Ectodermal cell (in vitro differentiated cells): ENCODE measurements at regions not wholly inside any gene's neighbourhood (a gene's known extent, or its start where the extent isn't known, plus 50 kb on each side); places are given as distances from the start of the nearest gene placed in this dataset.

Experiments used
- H3K27ac ChIP-seq: 2 replicates; pipeline ENCODE4 v1.7.0; 2013; ENCODE audit warnings: mild to moderate bottlenecking, low read depth, low read length; ENCODE audit not compliant: insufficient read depth, poor library complexity, severe bottlenecking
- H3K27me3 ChIP-seq: 2 replicates; pipeline ENCODE4 v1.7.0; 2013; ENCODE audit warnings: mild to moderate bottlenecking, low read length; ENCODE audit not compliant: insufficient read depth, control insufficient read depth, poor library complexity, severe bottlenecking
- H3K36me3 ChIP-seq: one replicate; pipeline ENCODE4 v1.7.0; 2013; ENCODE audit warnings: low read length; ENCODE audit not compliant: control insufficient read depth, insufficient read depth
- H3K4me1 ChIP-seq: one replicate; pipeline ENCODE4 v1.7.0; 2013; ENCODE audit warnings: low read length; ENCODE audit not compliant: control insufficient read depth, insufficient read depth
- H3K4me3 ChIP-seq: 2 replicates; pipeline ENCODE4 v1.7.0; 2013; ENCODE audit warnings: low read depth, low read length, control low read depth; ENCODE audit not compliant: insufficient read depth
- H3K9me3 ChIP-seq: 2 replicates; pipeline ENCODE4 v1.7.0; 2013; ENCODE audit warnings: mild to moderate bottlenecking, low read length, moderate library complexity; ENCODE audit not compliant: control insufficient read depth
- WGBS, 2 experiments: methylation state at CpG; one replicate each; pipeline ENCODE4 v1.1.7; 2013; ENCODE audit warnings: missing lambda C conversion rate in 2 of 2; 5-methylcytosine and 5-hydroxymethylcytosine counted together

GRCh38 chr2:53259395-53260009 is 508.1 kb upstream of the CHAC2 start:
- no peaks in the 10 kb centered on the region for H3K27me3 ChIP-seq
- no peaks in the 10 kb centered on the region for H3K4me1 ChIP-seq
- H3K27ac ChIP-seq: no peak overlapping the region
- 96 to 97% methylated on average over 29 of the region's 29 CpGs for WGBS, 2 experiments
- no peaks in the 10 kb centered on the region for H3K9me3 ChIP-seq
- H3K4me3 ChIP-seq: no peak overlapping the region
- H3K36me3 ChIP-seq: no peaks in the 10 kb centered on the region

- no peaks in the 10 kb centered on the region for H3K27me3 ChIP-seq
- no peaks in the 10 kb centered on the region for H3K36me3 ChIP-seq
- WGBS, 2 experiments: 94 to 95% methylated on average over 3 of the region's 3 CpGs
- no peak overlapping the region for H3K4me3 ChIP-seq
- no peak overlapping the region for H3K27ac ChIP-seq
- H3K9me3 ChIP-seq: no peaks in the 10 kb centered on the region
- no peaks in the 10 kb centered on the region for H3K4me1 ChIP-seq
These were observed 510.3 kb upstream of the CHAC2 start for GRCh38 chr2:53257287-53257686.

- Histone ChIP-seq H3K4me3 (no peak overlapping the region), H3K27me3 (no peaks in the 10 kb centered on the region), H3K4me1 (no peaks in the 10 kb centered on the region), H3K9me3 (no peaks in the 10 kb centered on the region), H3K36me3 (no peaks in the 10 kb centered on the region), H3K27ac (no peak overlapping the region)
- 93 to 96% methylated on average over 2 of the region's 2 CpGs for WGBS, 2 experiments
These were observed 514.4 kb upstream of the CHAC2 start for GRCh38 chr2:53253244-53253643.

- WGBS, 2 experiments: 67 to 88% methylated on average over 1 of the region's 1 CpG
- H3K27ac ChIP-seq: no peak overlapping the region
- H3K36me3 ChIP-seq: no peaks in the 10 kb centered on the region
- H3K27me3 ChIP-seq: no peaks in the 10 kb centered on the region
- no peak overlapping the region for H3K4me3 ChIP-seq
- H3K4me1 ChIP-seq: no peaks in the 10 kb centered on the region
- H3K9me3 ChIP-seq: no peaks in the 10 kb centered on the region
These were observed 515.5 kb upstream of the CHAC2 start for GRCh38 chr2:53252115-53252514.

- no peaks in the 10 kb centered on the region for H3K4me1 ChIP-seq
- H3K27me3 ChIP-seq: no peaks in the 10 kb centered on the region
- no peaks in the 10 kb centered on the region for H3K9me3 ChIP-seq
- WGBS, 2 experiments: 92 to 95% methylated on average over 6 of the region's 6 CpGs
- H3K27ac ChIP-seq: no peak overlapping the region
- no peak overlapping the region for H3K4me3 ChIP-seq
- H3K36me3 ChIP-seq: no peaks in the 10 kb centered on the region
These were observed 519.5 kb upstream of the CHAC2 start for GRCh38 chr2:53247956-53248735.

- Histone ChIP-seq H3K36me3 (no peaks in the 10 kb centered on the region), H3K27ac (no peak overlapping the region), H3K27me3 (no peaks in the 10 kb centered on the region), H3K4me3 (no peak overlapping the region), H3K4me1 (no peaks in the 10 kb centered on the region), H3K9me3 (no peaks in the 10 kb centered on the region)
These were observed 524.2 kb upstream of the CHAC2 start for GRCh38 chr2:53243430-53243829.

- no peaks in the 10 kb centered on the region for H3K36me3 ChIP-seq
- no peak overlapping the region for H3K4me3 ChIP-seq
- 93 to 95% methylated on average over 3 of the region's 3 CpGs for WGBS, 2 experiments
- H3K27ac ChIP-seq: no peak overlapping the region
- H3K4me1 ChIP-seq: no peaks in the 10 kb centered on the region
- no peaks in the 10 kb centered on the region for H3K9me3 ChIP-seq
- no peaks in the 10 kb centered on the region for H3K27me3 ChIP-seq
These were observed 525.5 kb upstream of the CHAC2 start for GRCh38 chr2:53242090-53242489.

- WGBS, 2 experiments: 92 to 94% methylated on average over 1 of the region's 1 CpG
- H3K9me3 ChIP-seq: no peaks in the 10 kb centered on the region
These were observed 531.6 kb upstream of the CHAC2 start for GRCh38 chr2:53235836-53236582.

GRCh38 chr2:53234548-53234903 is 533.1 kb upstream of the CHAC2 start:
- Histone ChIP-seq H3K27ac (no peak overlapping the region), H3K27me3 (no peaks in the 10 kb centered on the region), H3K4me1 (peaks cover 8% of the 10 kb centered on the region), H3K36me3 (no peaks in the 10 kb centered on the region), H3K9me3 (no peaks in the 10 kb centered on the region), H3K4me3 (no peak overlapping the region)
- WGBS, 2 experiments: 13 to 15% methylated on average over 1 of the region's 1 CpG

More at GRCh38 chr2:53235836-53236582, 531.6 kb upstream of the CHAC2 start:
- Histone ChIP-seq H3K4me1 (peaks cover 8% of the 10 kb centered on the region), H3K4me3 (no peak overlapping the region), H3K27ac (no peak overlapping the region), H3K36me3 (no peaks in the 10 kb centered on the region), H3K27me3 (no peaks in the 10 kb centered on the region)

GRCh38 chr2:53233759-53234547 is 533.7 kb upstream of the CHAC2 start:
- no peaks in the 10 kb centered on the region for H3K36me3 ChIP-seq
- no peak overlapping the region for H3K27ac ChIP-seq
- WGBS, 2 experiments: 81 to 85% methylated on average over 4 of the region's 4 CpGs
- no peak overlapping the region for H3K4me3 ChIP-seq
- H3K9me3 ChIP-seq: no peaks in the 10 kb centered on the region
- peaks cover 8% of the 10 kb centered on the region for H3K4me1 ChIP-seq
- H3K27me3 ChIP-seq: no peaks in the 10 kb centered on the region
